Breast epithelium (tissue), 3 donors: ENCODE measurements at regions not wholly inside any gene's neighbourhood (a gene's known extent, or its start where the extent isn't known, plus 50 kb on each side); places are given as distances from the start of the nearest gene placed in this dataset.

Source experiments
- POLR2A ChIP-seq: fragments of 450-650 bp; IDR thresholded peaks from one replicate; pipeline ENCODE4 v1.6.1; 2016; ENCODE audit warnings: antibody characterized with exemption, mild to moderate bottlenecking, moderate library complexity
- POLR2AphosphoS5 ChIP-seq, 3 donors: sonication (generic); formaldehyde crosslinking; IDR thresholded peaks; one replicate each; pipeline ENCODE4 v1.6.1; 2017; ENCODE audit warnings: antibody characterized with exemption in 3 of 3
- TF ChIP-seq, protein P1 (sequence below), 3 donors: fragments of 450-650 bp; IDR thresholded peaks; one replicate each; pipeline ENCODE4 v1.5.1; 2016 to 2017; ENCODE audit warnings: antibody characterized with exemption in 3 of 3, mild to moderate bottlenecking in 3 of 3, moderate library complexity in 3 of 3

DNA sequence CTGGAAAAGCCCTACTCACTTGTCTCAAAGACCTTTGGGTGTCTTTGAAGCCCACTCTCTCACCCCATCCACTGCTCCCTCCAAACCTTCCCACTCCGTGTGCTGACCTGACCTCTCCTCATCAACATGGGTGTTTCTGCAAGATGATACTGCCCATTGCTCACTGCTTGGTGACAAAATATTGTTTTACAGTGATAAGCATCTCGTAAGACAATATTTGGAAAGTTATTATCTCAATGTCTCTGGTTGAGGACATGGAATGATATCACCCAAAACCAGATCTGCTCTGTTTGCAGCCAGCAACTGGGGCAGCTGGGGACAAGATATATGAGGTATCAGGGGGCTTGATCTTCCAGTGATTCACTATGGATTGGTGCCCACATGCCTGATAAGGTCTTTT is 195.8 kb downstream of the SALL1 start:
- no peak for TF ChIP-seq POLR2AphosphoS5 (IDR thresholded peaks at IDR 0.05)
- no peak for TF ChIP-seq POLR2A
- TF ChIP-seq, protein P1, sequence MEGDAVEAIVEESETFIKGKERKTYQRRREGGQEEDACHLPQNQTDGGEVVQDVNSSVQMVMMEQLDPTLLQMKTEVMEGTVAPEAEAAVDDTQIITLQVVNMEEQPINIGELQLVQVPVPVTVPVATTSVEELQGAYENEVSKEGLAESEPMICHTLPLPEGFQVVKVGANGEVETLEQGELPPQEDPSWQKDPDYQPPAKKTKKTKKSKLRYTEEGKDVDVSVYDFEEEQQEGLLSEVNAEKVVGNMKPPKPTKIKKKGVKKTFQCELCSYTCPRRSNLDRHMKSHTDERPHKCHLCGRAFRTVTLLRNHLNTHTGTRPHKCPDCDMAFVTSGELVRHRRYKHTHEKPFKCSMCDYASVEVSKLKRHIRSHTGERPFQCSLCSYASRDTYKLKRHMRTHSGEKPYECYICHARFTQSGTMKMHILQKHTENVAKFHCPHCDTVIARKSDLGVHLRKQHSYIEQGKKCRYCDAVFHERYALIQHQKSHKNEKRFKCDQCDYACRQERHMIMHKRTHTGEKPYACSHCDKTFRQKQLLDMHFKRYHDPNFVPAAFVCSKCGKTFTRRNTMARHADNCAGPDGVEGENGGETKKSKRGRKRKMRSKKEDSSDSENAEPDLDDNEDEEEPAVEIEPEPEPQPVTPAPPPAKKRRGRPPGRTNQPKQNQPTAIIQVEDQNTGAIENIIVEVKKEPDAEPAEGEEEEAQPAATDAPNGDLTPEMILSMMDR (IDR thresholded peaks at IDR 0.05), result no peak
